Heart right ventricle (tissue), 16 donors: ENCODE measurements at regions not wholly inside any gene's neighbourhood (a gene's known extent, or its start where the extent isn't known, plus 50 kb on each side); places are given as distances from the start of the nearest gene placed in this dataset.
"Not testable (repeated sequence)": the region's sequence is repeated elsewhere in the genome, so short reads cannot be mapped to it uniquely, and the experiment has no call there.

ENCODE experiments used
- ATAC-seq, 8 donors: fragments of 200-7000 bp; cut with Tn5 transposase; one replicate each; pipeline ENCODE4 v1.9.1; 2020; ENCODE audit warnings: mild to moderate bottlenecking in 8 of 8, moderate library complexity in 8 of 8, moderate number of reproducible peaks in 1 of 8
- DNase-seq, 2 donors: peaks; one replicate each; pipeline ENCODE4 v3.0.0-alpha.2; 2020
- H3K27ac ChIP-seq, 10 donors: fragments of 200-600 bp; sonication (generic) in 2 of 10; one replicate each; pipeline versions ENCODE4 v1.5.0 to v1.8.0; 2020 to 2022; ENCODE audit warnings: mild to moderate bottlenecking in 3 of 10
- H3K27me3 ChIP-seq, 7 donors: fragments of 200-600 bp; one replicate each; pipeline ENCODE4 v1.8.0; 2021 to 2022; ENCODE audit warnings: mild to moderate bottlenecking in 2 of 7
- H3K36me3 ChIP-seq, 9 donors: fragments of 200-600 bp; sonication (generic) in 1 of 9; one replicate each; pipeline versions ENCODE4 v1.5.0 to v1.8.0; 2020 to 2022; ENCODE audit warnings: mild to moderate bottlenecking in 2 of 9
- H3K4me1 ChIP-seq, 9 donors: fragments of 200-600 bp; sonication (generic) in 1 of 9; one replicate each; pipeline versions ENCODE4 v1.5.0 to v1.8.0; 2020 to 2022; ENCODE audit warnings: mild to moderate bottlenecking in 4 of 9
- H3K4me3 ChIP-seq, 10 donors: fragments of 200-600 bp; sonication (generic) in 2 of 10; one replicate each; pipeline versions ENCODE4 v1.5.0 to v1.8.0; 2020 to 2022; ENCODE audit warnings: mild to moderate bottlenecking in 7 of 10, moderate library complexity in 2 of 10
- H3K9me3 ChIP-seq, 11 donors: fragments of 200-600 bp in 10 of 11; sonication (generic) in 2 of 11; one replicate each; pipeline versions ENCODE4 v1.5.0 to v1.8.0; 2013 to 2022; ENCODE audit warnings: mild to moderate bottlenecking in 2 of 11, control low read depth in 1 of 11, moderate library complexity in 1 of 11
- WGBS, 2 donors: extraction: QIAGEN DNeasy Blood & Tissue Kit; methylation state at CpG; one replicate each; pipeline ENCODE4 v1.1.7; 2013; ENCODE audit warnings: inconsistent platforms in 1 of 2; 5-methylcytosine and 5-hydroxymethylcytosine counted together
- intact Hi-C, 10 donors: fragments of 100-400 bp; cut with DNase I; formaldehyde crosslinking; loops; one replicate each; pipeline versions ENCODE4 v1.11.1 to v1.14.2; 2022
- TF ChIP-seq, protein P1 (sequence below), 9 donors: fragments of 200-600 bp; sonication (generic) in 2 of 9; IDR thresholded peaks; one replicate each; pipeline versions ENCODE4 v1.5.0 to v1.8.0; 2021 to 2022; ENCODE audit warnings: antibody characterized with exemption in 9 of 9, mild to moderate bottlenecking in 5 of 9, moderate library complexity in 1 of 9
- donor health status: Arrhythmogenic right ventricular cardiomyopathy.
- donor health status: ischemic (EF 13 %, LVEDD 7.1; RV severe dilation, severe dysfunction).
- donor health status: healthy with polysubstance abuse.
- donor health status: DM: no; HTN: yes; CAD: no.
- donor health status: DM: no; HTN: no; CAD: no.
- donor health status: ischemic (EF 25% LVEDD 6.9; RV normal size, moderate dysfunction).
- donor health status: ischemic (EF 25% LVEDD 5.7; RV mildly dilated, moderate dysfunction).
- donor health status: healthy.
- donor health status: DM: yes; HTN: yes; CAD: no.
- donor health status: Ischemic cardiomyopathy.
- donor health status: ischemic (EF 35%, LVEDD 5.7; RV mildly dilated, moderate dysfunction).
- donor health status: nonischemic (EF 11% LVEDD 7.7; RV severe dilation, severe dysfunction).
- donor health status: DM: yes; HTN: yes; CAD: no.
- donor health status: PGD.
- donor health status: ischemic (EF 29% LVEDD 5.4; RV normal size, mild dysfunction).
- donor health status: nonischemic (EF 23%, LVEDD 6.1; RV moderate dilation, normal function).

DNA sequence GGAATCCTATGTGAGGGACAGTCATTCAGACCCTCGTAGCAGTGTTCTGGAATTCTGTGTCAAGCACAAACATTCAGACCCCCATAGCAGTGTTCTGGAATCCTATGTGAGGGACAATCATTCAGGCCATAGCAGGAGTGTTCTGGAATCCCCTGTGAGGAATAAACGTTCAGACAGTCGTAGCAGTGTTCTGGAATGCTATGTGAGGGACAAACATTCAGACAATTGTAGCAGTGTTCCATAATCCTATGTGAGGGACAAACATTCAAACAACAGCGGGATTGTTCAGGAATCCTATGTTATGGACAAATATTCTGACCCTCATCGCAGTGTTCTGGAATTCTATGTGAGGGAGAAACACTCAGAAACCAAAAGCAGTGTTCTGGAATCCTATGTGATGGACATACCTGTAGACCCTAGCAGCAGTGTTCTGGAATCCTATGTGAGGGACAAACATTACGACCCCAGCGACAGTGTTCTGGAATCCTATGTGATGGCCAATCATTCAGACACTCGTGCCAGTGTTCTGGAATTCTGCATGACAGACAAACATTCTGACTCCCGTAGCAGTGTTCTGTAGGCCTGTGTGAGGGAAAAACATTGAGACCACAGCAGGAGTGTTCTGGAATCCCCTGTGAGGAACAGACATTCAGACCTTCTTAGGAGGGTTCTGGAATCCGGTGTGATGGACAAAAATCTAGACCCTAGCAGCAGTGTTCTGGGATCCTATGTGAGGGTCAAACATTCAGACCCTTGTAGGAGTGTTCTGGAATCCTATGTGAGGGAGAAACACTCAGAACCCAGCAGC is 388.1 kb upstream of the SPATA31A5 start:
- peak in 3 of 8 donors; percentile 24 to 57 (median 27) for ATAC-seq
- H3K36me3 ChIP-seq, H3K27me3 ChIP-seq, intact Hi-C loops, H3K27ac ChIP-seq, H3K4me3 ChIP-seq, H3K4me1 ChIP-seq, DNase-seq: not testable (repeated sequence)
- WGBS, 2 donors: 47 to 51% methylated on average over 10 of the region's 10 CpGs
- H3K9me3 ChIP-seq: peaks cover 0 to 69% (median 0%) of the 10 kb centered on the region in 11 donors

DNA sequence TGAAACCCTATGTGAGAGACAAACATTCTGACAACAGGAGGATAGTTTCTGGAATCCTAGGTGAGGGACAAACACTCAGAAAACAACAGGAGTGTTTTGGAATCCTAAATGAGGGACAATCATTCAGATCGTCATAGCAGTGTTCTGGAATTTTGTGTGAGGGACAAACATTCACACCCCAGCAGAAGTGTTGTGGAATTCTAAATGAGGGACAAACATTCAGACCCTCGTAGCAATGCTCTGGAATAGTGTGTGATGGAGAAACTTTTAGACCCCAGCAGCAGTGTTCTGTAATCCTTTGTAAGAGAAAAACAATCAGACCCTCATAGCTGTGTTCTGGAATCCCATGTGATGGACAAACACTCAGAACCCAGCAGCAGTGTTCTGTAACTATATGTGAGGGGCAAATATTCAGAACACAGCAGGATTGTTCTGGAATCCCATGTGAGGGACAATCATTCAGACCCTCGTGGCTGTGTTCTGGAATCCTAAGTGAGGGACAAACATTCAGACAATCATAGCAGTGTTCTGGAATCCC is 387.4 kb upstream of the SPATA31A5 start:
- WGBS, 2 donors: 49 to 50% methylated on average over 3 of the region's 3 CpGs
- H3K4me3 ChIP-seq, intact Hi-C loops, H3K4me1 ChIP-seq, H3K27ac ChIP-seq, H3K27me3 ChIP-seq, DNase-seq, H3K36me3 ChIP-seq: not testable (repeated sequence)
- ATAC-seq: peak in 1 of 8 donors; percentile 64
- H3K9me3 ChIP-seq: peaks cover 0 to 62% (median 0%) of the 10 kb centered on the region in 11 donors

DNA sequence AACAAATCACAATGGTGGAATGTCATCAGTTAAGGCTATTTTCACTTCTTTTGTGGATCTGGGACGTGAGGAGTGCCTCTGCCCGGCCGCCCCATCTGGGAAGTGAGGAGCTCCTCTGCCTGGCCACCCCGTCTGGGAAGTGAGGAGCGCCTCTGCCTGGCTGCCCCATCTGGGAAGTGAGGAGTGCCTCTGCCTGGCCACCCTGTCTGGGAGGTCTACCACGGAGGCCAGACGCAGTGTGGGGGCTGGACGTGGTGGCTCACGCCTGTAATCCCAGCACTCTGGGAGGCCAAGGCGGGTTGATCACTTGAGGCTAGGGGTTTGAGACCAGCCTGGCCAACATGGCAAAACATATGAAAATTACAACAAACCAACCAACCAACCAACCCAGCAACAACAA is 369.7 kb upstream of the SPATA31A5 start:
- H3K4me3 ChIP-seq, H3K36me3 ChIP-seq, H3K27ac ChIP-seq, intact Hi-C loops, ATAC-seq, H3K27me3 ChIP-seq, H3K4me1 ChIP-seq: not testable (repeated sequence)
- 82 to 89% methylated on average over 10 of the region's 10 CpGs for WGBS, 2 donors
- peaks cover 0 to 81% (median 8%) of the 10 kb centered on the region in 11 donors for H3K9me3 ChIP-seq
- peak in 1 of 2 donors; percentile 3 for DNase-seq

DNA sequence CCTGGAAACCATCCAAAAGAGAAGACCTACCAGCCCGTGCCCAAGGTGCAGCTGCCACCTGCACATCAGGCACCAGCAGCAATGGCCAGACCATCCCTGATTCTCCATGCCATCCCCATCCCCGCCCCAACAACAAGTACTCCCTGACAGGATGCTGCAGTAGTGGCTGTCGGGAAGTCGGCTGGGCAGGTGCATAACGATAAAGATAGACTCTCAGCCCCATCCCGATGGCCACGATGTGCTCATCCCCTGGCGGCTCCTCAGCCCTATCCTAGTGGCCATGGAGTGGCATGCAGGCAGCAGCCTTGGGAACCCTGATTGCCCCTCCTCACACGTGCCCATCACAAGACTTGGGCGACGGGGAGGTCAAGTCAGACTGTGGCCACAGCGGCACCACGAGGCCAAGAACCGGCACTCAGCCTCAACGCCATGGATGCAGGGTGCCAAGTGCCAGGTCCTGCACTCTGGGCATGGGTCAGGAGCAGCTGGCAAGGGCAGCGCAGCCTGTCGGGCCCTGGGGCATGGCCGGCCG is 368.8 kb upstream of the SPATA31A5 start:
- DNase-seq (peak in 1 of 2 donors; percentile 5), ATAC-seq (no peak)
- WGBS, 2 donors: 84 to 90% methylated on average over 19 of the region's 19 CpGs
- Histone ChIP-seq H3K9me3 (peaks cover 0 to 73% (median 8%) of the 10 kb centered on the region in 11 donors), H3K4me3 (no peak overlapping the region), H3K27ac (no peak overlapping the region), H3K27me3 (no peaks in the 10 kb centered on the region), H3K4me1 (no peaks in the 10 kb centered on the region), H3K36me3 (no peaks in the 10 kb centered on the region)
- intact Hi-C loops: no loop called here
- TF ChIP-seq, protein P1, sequence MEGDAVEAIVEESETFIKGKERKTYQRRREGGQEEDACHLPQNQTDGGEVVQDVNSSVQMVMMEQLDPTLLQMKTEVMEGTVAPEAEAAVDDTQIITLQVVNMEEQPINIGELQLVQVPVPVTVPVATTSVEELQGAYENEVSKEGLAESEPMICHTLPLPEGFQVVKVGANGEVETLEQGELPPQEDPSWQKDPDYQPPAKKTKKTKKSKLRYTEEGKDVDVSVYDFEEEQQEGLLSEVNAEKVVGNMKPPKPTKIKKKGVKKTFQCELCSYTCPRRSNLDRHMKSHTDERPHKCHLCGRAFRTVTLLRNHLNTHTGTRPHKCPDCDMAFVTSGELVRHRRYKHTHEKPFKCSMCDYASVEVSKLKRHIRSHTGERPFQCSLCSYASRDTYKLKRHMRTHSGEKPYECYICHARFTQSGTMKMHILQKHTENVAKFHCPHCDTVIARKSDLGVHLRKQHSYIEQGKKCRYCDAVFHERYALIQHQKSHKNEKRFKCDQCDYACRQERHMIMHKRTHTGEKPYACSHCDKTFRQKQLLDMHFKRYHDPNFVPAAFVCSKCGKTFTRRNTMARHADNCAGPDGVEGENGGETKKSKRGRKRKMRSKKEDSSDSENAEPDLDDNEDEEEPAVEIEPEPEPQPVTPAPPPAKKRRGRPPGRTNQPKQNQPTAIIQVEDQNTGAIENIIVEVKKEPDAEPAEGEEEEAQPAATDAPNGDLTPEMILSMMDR (IDR thresholded peaks at IDR 0.05): no peak

DNA sequence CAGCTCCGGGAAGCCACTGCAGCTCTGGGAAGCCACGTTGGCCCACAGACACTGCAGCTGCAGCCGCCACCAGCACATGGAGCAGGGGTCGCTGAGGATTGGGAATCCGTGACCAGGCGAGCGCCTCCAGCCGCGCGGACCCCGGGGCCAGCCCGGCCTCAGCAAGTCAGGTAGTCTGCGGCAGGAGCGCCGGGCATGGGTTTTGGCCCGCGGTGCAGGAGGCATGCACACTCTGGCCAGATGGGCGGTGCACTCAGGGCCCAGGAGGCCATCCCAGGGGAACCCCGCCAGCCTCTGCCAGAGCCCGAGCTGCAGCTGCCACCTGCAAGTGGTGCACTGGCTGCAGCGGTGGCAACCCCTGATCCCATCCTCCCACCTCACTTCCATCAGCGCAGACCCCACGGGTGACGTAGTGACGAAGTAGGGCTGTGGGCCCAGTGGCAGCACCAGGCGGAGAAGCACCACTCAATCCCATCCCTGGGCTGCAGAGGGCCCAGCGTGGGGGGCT is 368.3 kb upstream of the SPATA31A5 start:
- TF ChIP-seq, protein P1 (IDR thresholded peaks at IDR 0.05): no peak
- DNase-seq (peak in 1 of 2 donors; percentile 6), ATAC-seq (no peak)
- intact Hi-C loops: no loop called here
- Histone ChIP-seq H3K36me3 (no peaks in the 10 kb centered on the region), H3K9me3 (peaks cover 0 to 68% (median 8%) of the 10 kb centered on the region in 11 donors), H3K27me3 (no peaks in the 10 kb centered on the region), H3K4me1 (no peaks in the 10 kb centered on the region), H3K4me3 (no peak overlapping the region), H3K27ac (no peak overlapping the region)
- WGBS, 2 donors: 91 to 93% methylated on average over 26 to 27 of the region's 27 CpGs
